ENCODE measurements at regions not wholly inside any gene's neighbourhood (a gene's known extent, or its start where the extent isn't known, plus 50 kb on each side); places are given as distances from the start of the nearest gene placed in this dataset.

- no peak for TF ChIP-seq POLR2A (IDR thresholded peaks at IDR 0.05)
- TF ChIP-seq, protein P1, sequence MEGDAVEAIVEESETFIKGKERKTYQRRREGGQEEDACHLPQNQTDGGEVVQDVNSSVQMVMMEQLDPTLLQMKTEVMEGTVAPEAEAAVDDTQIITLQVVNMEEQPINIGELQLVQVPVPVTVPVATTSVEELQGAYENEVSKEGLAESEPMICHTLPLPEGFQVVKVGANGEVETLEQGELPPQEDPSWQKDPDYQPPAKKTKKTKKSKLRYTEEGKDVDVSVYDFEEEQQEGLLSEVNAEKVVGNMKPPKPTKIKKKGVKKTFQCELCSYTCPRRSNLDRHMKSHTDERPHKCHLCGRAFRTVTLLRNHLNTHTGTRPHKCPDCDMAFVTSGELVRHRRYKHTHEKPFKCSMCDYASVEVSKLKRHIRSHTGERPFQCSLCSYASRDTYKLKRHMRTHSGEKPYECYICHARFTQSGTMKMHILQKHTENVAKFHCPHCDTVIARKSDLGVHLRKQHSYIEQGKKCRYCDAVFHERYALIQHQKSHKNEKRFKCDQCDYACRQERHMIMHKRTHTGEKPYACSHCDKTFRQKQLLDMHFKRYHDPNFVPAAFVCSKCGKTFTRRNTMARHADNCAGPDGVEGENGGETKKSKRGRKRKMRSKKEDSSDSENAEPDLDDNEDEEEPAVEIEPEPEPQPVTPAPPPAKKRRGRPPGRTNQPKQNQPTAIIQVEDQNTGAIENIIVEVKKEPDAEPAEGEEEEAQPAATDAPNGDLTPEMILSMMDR (IDR thresholded peaks at IDR 0.05), result no peak
These were observed 77.9 kb downstream of the SOX1 start for GRCh38 chr13:112144616-112145550.

Measured in testis (tissue), 2 donors.